Left colon (tissue), 2 donors: ENCODE measurements at regions not wholly inside any gene's neighbourhood (a gene's known extent, or its start where the extent isn't known, plus 50 kb on each side); places are given as distances from the start of the nearest gene placed in this dataset.
"Not testable (repeated sequence)": the region's sequence is repeated elsewhere in the genome, so short reads cannot be mapped to it uniquely, and the experiment has no call there.

Source experiments
- ATAC-seq: fragments of 200-7000 bp; cut with Tn5 transposase; one replicate; pipeline ENCODE4 v1.9.1; 2020; ENCODE audit warnings: mild to moderate bottlenecking, moderate library complexity
- DNase-seq, 2 donors: peaks; one replicate each; pipeline ENCODE4 v3.0.0-alpha.2; 2020
- intact Hi-C, 2 donors: fragments of 100-400 bp; cut with DNase I in 1 of 2; cut with micrococcal nuclease in 1 of 2; formaldehyde crosslinking; loops; one replicate each; pipeline versions ENCODE4 v1.11.2 to v1.14.0; 2022; cut with DNase I, micrococcal nuclease
- donor health status: DM: no; HTN: no; CAD: no.
- donor health status: DM: yes; HTN: yes; CAD: no.

DNA sequence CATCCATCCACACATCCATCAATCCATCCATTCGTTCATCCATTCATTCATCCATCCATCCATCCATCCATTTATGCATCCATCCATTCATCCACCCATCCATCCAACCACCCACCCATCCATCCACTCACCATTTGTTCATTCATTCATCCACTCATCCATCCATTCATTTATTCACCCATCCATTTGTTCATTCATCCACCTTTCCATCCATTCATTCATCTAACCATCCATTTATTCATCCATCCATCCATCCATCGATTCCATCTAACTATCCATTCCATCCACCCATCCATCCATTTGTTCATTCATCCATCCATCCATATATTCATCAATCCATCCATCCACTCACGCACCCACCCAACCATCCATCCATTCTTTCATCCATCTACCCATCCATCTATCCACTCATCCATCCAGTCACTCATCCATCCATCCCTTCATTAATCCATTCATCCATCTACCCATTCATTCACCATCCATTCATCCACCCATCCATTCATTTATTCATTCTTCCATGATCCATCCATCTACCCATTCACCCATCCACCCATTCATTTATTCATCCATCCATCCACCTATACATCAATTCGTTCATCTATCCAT is 225.0 kb downstream of the TUBA3C start:
- DNase-seq = no peak
- intact Hi-C loops = no loop called here
- ATAC-seq = no peak

DNA sequence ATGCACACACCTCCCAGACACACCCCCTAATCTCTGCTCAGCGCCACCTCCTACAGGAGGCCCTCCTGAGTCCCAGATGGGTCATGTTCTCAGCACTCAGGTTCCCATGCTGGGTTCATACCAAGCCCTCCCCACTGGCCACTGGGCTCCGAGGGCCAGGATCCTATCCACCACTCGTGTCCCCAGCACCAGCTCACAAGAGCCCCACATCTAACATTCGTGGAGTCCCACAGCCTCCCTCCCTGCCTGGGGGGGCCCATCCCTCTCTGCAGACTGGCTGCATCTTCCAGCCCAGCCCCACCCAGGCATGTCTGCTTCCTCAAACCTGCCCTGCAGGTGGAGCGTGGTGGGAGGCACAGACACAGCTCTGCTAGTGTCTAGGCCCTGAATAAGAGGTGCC is 227.4 kb downstream of the TUBA3C start:
- DNase-seq (no peak), ATAC-seq (no peak)
- intact Hi-C loops = no loop called here

DNA sequence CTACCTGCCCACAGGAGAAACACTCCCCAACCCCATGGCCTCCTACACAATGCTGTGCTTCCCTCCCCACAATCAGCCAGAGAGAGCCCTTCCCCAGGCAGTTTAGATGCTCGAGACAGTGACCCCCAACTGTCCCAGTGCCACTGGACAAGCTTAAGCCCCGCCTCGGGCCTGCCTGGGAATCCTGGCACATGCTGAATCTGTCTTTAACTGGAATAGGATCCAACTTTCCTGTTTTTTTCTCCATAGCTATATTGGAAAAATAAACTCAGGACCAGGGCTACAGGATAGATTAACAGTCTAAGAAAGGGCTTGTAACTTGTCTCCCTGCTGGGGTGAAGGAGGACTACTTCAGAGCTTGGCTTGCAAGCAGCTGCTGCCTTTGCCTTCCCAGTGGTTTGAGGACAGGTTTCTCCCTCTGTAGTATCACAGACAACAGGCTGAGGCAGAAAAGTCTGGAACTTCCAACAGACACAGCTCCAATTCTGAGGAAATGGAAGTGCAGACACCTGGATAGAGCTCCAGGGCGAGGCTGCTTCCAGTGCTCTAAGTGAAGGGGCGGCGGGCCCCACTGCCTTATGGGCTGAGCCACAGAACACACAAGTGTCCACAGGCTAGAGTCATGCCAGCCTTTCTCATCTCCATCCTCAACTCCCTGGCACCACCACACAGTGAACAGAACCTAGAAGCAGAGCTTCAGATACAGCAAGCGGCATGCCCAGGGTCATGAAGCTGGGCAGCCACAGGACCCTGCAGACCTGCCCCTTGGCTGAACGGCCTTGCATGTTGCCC is 228.3 kb downstream of the TUBA3C start:
- no peak for DNase-seq
- no peak for ATAC-seq
- intact Hi-C loops = no loop called here

DNA sequence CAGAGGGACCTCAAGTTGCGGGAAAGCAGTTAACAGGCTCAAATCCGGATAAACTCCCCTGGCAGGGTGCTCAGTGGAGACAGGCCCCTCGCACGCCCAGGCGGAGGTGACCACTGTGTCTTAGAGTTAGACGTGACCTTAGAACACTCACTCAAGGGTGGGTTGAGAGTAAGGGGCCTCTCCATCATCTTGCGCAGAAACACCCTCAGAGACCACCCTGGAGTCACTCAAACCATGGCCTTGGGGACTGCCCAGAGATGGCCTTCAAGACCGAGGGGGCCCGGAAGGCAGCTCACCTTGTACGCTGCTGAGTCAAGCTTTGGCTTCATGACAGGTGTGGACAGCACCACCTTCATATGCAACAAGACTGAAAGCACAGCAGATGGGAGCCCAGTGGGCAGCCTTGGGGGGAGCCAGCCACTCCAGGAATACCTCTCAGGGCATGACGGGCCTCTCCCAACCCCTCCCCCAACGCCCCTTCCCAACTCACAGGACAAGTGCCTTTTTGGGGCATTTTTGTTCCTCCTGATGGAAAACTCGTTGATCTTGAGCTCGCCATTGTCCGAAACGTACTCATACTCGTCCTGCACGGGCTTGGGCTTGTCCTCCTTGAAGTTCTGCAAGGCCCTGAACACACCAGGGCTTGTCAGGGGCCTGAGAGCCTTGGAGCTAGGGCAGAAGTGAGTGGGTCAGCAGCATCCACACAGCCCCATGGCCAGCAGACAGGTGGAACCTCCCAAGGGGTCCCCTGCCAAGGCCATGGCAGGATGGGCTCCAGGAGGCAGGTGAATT is 229.2 kb downstream of the TUBA3C start:
- DNase-seq (no peak), ATAC-seq (no peak)
- intact Hi-C loops = no loop called here

DNA sequence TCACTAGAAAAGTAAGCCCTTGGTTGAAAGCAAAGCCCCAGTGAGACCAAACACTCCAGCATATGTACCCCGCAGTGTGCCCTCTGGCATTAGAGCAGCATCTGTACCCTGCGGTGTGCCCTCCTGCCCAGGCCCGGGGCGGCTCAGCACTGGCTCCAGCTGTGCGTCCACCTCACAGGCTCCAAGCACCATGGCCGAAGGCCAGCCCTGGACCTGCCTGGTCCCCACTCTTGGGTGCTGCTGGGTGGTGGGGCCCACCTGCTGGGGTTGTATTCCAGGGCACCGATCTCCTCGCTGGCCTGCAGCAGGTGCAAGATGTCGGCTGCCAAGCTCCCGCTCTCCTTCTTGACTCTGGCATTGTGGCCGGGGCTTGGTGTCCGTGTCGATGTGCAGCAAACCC is 230.2 kb downstream of the TUBA3C start:
- intact Hi-C loops = no loop called here
- ATAC-seq (no peak), DNase-seq (no peak)

DNA sequence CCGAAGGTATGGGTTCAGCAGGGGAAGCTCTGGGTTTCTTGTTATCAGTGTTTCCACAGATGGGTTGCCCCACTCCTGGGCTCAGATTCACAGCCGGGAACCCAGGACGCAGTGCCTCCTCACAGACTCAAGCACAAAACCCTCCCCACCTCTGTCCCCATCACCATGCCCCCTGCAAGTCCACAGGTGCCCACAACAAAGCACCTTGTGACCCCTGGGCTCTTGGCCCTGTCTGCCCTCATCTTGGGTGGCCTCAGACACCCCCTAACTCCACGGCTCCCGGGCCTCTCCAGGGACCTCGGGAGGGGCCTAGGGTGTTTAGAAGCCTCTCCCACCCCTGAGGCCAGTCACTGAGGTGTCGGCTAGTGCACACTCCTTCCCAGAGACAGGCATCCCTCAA is 231.7 kb downstream of the TUBA3C start:
- intact Hi-C loops = no loop called here
- ATAC-seq = no peak
- DNase-seq = no peak

DNA sequence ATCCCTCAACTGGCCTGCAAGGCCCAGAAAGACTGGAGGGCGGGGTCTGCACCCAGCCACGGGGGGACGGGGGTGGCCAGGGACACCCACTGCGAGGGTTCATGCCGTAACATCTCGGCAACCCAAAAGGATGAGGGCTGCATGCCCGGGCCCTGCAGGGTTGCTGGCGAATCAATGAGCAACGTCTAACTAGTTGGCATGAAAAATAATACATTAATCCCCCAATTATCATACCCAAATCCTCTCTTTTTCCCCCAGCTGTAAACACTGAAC is 232.2 kb downstream of the TUBA3C start:
- intact Hi-C loops = no loop called here
- ATAC-seq = no peak
- no peak for DNase-seq

DNA sequence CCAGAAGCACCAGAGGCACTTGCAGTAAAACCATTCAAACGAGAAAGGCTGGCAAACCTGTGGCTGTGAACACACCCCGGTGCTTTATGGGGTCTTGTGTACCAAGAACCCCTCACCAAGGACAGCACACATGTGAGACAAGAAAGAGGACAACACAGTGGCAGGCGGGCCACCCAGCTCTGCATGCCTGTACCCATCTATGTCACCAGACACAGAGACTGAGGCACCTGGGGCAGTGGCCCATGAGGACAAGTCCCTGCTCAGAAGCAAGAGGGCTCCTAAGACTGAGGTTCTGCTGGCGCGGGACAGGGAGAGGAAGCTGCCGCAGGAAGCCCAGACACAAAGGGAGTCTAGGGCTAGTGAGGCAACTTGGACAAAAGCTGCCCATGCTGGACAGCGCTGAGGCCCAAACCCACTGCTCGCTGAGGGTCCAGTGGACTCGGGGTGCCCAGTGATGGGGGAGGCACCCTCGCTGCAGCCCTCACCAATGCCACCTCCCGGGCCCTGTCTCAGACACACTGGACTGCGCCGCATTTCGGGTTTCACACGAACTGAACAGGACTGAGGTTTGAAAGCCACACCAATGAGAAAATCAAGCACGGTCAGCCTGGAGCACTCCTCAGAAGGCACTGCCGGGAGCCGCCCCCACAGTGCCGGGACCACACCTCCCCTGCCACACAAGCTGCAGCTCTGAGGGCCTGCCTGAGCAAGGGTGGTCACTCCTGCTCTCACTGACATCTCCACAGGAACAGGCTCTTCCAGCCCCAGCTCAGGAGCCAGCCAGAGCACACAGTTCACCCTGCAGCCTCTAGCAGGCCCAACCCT is 232.7 kb downstream of the TUBA3C start:
- intact Hi-C loops = no loop called here
- DNase-seq = no peak
- no peak for ATAC-seq

DNA sequence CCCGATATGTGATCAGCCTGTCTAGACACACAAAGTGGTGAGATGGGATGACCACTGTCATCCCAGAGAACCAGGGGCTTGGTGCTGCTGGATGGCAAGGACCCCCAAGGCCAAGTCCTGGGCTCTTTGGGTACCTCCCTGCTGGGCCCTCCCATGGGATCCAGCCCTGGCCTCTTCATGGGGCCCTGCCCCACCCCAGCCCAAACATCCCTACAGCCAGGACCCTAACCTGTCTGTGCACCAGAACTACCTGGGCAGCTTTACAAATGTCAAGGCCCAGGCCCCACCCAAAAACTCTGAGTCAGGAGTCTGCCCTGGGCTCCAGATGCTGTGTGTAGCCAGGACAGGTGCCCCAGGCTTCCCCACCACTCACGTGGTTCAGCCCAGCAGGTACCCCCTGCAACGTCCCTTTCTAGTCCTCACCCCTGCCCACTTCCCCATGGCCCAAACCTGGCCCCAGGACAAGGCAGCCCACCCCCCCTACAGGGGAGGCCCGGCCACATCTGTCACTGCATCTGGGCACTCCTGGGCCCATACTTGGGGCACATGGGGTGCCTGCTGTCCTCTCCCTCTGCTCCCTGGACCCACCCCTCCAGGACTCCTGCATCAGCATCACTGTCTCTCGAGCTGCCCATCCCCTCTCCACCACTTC is 233.5 kb downstream of the TUBA3C start:
- no peak for DNase-seq
- no peak for ATAC-seq
- intact Hi-C loops = no loop called here

DNA sequence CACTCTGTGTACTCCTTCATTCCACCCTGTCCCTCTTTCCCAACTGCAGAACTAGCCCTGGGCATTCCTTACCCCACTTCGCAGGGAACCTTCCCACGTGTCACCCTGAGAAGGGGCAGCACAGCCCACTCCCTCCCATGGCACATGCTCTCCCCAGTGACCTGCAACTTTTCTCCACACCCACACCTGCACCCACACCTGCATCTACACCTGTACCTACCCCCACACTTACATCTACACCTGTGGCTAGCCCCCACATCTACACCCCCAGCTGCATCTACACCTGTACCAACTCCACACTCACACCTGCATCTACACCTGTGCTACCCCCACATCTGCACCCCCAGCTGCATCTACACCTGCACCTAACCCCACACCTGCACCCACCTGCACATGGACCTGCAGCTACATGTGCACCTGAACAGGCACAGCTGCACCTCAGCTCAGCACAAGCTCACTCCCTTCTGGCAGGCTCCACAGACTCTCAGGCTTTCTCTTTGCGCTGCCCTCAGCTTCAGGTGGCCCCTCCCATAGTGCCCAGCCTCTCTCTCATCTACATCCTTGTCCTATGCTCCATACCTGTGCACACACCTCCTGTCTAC is 234.1 kb downstream of the TUBA3C start:
- intact Hi-C loops = no loop called here
- DNase-seq (no peak), ATAC-seq (no peak)

DNA sequence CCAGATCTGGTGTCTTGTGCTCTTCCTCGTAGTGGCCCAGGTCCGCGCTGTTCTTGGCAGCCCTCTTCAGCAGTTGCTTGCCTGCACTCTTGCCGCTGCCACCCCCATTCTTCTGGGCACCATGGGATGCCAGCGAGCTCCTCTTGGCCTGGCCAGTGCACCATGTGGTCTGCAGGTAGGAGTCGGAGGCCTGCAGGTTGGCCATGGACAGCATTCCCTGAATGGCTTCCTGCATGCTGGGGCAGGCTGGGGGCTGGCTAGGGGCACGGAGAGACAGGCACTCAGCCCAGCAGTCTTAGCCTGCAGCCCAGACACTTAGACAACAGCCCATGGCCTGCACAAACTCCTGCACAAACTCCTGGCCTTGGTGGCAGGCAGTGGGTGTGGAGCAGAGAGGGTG is 234.9 kb downstream of the TUBA3C start:
- intact Hi-C loops = no loop called here
- ATAC-seq (no peak), DNase-seq (no peak)

DNA sequence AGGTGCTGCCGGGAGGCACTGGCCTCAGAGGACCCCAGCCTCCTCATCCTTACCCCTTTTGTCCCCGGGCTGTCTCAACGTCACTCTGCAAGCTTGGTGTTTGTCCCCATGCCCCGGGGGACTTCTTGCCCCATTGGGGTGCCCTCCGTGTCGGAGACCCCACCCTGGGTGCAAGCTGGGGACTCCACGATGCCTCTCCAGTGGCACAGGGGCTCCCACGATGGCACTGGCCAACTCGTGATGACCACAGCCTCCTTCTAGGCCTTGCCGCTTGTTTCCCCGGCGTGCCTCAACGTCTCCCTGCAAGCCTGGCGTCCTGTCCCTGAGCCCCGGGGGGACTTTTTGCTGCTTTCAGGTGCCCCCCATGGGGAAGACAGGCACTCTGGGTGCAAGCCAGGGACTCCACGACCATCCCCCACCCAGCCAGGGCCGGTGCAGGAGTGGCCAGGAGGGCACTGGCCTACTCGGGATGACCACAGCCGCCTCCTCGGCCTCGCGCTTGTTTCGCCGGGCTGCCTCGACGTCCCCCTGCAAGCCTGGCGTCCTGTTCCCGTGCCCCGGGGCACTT is 237.0 kb downstream of the TUBA3C start:
- no peak for ATAC-seq
- intact Hi-C loops = no loop called here
- DNase-seq = no peak

DNA sequence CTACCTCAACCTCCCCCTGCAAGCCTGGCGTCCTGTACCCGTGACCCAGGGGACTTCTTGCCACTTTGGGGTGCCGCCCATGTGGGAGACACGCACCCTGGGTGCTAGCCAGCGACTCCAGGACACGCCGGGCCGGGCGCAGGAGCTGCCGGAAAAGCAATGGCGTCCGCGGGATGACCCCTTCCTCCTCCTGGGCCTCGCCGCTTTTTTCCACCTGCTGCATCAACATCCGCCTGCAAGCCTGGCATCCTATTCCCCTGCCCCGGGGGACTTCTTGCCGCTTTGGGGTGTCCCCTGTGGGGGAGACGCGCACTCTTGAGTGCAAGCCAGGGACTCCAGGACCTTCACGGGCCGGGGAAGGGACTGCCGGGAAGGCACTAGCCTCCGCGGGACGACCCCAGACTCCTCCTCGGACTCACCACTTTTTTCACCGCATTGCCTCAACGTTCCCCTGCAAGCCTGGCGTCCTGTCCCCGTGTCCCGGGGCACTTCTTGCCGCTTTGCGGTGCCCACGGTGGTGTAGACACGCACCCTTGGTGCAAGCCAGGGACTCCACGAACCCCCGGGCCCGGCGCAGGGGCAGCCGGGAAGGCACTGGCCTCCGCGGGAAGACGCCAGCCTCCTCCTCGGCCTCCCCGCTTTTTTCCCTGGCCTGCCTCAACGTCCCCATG is 237.8 kb downstream of the TUBA3C start:
- ATAC-seq (no peak), DNase-seq (no peak)
- intact Hi-C loops = no loop called here

DNA sequence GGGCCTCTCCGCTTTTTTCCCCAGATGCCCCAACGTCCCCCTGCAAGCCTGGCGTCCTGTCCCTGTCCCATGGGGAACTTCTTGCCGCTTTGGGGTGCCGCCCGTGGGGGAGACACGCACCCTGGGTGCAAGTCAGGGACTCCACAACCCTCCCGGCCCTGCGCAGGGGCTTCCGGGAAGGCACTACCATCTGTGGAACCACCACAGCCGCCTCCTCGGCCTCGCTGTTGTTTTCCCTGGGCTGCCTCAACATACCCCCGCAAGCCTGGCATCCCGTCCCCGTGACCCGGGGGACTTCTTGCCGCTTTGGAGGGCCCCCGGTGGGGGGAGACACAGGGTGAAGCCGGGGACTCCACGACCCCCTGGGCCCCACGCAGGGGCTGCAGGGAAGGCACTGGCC is 238.4 kb downstream of the TUBA3C start:
- DNase-seq (no peak), ATAC-seq (no peak)
- intact Hi-C loops = no loop called here

DNA sequence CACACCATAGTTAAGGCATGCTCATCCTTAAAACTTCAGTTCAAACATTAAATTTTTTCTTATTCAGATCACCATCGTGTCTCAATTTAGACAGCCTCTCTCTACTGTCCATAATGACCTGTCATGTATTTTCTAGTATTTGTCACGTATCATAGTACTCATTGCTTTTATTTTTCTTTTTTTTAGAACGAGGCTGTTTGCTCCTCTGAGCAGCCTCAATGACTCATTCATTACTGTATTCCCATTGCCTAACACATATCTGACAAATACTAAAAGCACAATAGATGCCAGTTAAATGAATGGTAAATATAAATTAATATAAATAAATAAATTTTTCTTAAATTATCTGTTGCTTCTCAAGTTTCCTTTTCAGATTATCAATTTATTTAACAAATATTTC is 245.5 kb downstream of the TUBA3C start:
- ATAC-seq = no peak
- intact Hi-C loops = no loop called here
- no peak for DNase-seq

DNA sequence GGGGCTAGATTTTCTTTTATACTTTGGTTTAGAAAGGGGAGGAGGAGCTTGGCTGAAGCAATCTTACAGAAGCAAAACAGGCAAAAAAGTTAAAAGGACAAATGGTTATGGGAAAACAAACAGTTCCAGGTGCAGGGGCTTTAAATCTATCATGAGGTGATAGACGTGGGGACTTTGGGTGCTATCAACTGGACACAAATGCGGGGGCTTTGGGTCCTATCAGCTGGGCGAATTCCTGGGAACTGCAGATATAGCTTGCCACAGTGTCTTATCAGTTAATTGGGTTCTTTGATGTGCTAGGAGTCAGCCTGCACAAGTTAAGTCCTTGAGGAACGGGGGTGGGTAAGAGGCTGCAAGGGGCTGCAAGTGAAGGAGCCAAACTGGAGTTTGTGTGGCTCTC is 260.6 kb downstream of the TUBA3C start:
- ATAC-seq (no peak), DNase-seq (no peak)
- intact Hi-C loops = no loop called here

DNA sequence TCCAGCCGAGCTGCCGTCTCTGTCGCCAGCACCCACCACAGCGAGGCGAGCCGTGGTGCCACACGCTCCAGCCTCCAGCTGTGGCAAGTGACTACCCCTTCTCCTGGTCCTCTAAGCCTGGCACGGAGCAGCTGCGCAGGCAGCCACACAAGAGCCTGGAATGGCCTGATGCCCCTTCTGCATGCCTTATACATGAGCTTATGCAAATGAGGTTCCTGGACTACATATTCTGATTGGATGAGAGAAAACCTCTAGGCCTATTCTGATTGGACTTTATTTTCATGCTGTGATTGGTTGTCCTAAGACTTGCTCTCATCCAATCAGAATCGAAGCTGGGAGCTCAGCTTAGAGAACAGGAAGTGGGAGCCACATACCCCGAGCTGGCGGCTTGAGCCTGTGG is 276.5 kb downstream of the TUBA3C start:
- intact Hi-C loops, DNase-seq, ATAC-seq: not testable (repeated sequence)

DNA sequence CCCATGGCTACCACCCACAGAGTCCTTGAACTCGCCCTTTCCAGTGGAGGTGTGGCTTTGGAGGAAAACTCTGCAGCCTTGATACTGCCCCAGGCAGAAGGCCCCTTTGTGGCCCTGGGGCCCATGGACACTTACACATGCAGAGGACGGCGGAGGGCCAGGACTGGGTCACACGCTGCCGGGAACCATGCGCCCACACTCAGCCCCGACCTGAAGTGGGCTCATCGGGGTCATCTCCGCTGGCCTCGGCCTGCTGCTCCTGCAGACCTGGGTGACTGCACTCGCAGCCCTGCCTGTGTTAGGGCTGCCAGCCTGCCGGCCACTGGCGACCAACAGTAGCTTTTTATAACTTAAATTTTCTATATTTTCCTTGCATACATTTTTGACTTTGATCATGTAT is 286.2 kb downstream of the TUBA3C start:
- ATAC-seq, DNase-seq, intact Hi-C loops: not testable (repeated sequence)
